ENCODE measurements at regions not wholly inside any gene's neighbourhood (a gene's known extent, or its start where the extent isn't known, plus 50 kb on each side); places are given as distances from the start of the nearest gene placed in this dataset.
"Not testable (repeated sequence)": the region's sequence is repeated elsewhere in the genome, so short reads cannot be mapped to it uniquely, and the experiment has no call there.

- DNase-seq (ENCODE audit: low read depth in 3 of 3, low spot score in 2 of 3), result no peak
These were observed 677.1 kb downstream of the DTWD2 start for GRCh38 chr5:118311103-118311819.

GRCh38 chr5:118310401-118310800, 677.9 kb downstream of the DTWD2 start:
- DNase-seq (ENCODE audit: low read depth in 3 of 3, low spot score in 2 of 3), result no peak

- DNase-seq (ENCODE audit: low read depth in 3 of 3, low spot score in 2 of 3), result no peak
These were observed 685.1 kb downstream of the DTWD2 start for GRCh38 chr5:118303296-118303695.

GRCh38 chr5:118302786-118303185, 685.6 kb downstream of the DTWD2 start:
- no peak for DNase-seq (ENCODE audit: low read depth in 3 of 3, low spot score in 2 of 3)

- no peak for DNase-seq (ENCODE audit: low read depth in 3 of 3, low spot score in 2 of 3)
These were observed 686.7 kb downstream of the DTWD2 start for GRCh38 chr5:118301696-118302095.

- DNase-seq (ENCODE audit: low read depth in 3 of 3, low spot score in 2 of 3), result no peak
These were observed 693.3 kb downstream of the DTWD2 start for GRCh38 chr5:118295045-118295444.

GRCh38 chr5:118293378-118293777, 695.0 kb downstream of the DTWD2 start:
- no peak for DNase-seq (ENCODE audit: low read depth in 3 of 3, low spot score in 2 of 3)

- no peak for DNase-seq (ENCODE audit: low read depth in 3 of 3, low spot score in 2 of 3)
These were observed 698.1 kb downstream of the DTWD2 start for GRCh38 chr5:118290204-118290603.

GRCh38 chr5:118284230-118284629, 704.1 kb downstream of the DTWD2 start:
- DNase-seq (ENCODE audit: low read depth in 3 of 3, low spot score in 2 of 3), result not testable (repeated sequence)

GRCh38 chr5:118282480-118283038, 705.8 kb downstream of the DTWD2 start:
- not testable (repeated sequence) for DNase-seq (ENCODE audit: low read depth in 3 of 3, low spot score in 2 of 3)

- no peak for DNase-seq (ENCODE audit: low read depth in 3 of 3, low spot score in 2 of 3)
These were observed 708.6 kb downstream of the DTWD2 start for GRCh38 chr5:118279540-118280294.

GRCh38 chr5:118270526-118270925, 717.8 kb downstream of the DTWD2 start:
- no peak for DNase-seq (ENCODE audit: low read depth in 3 of 3, low spot score in 2 of 3)

GRCh38 chr5:118258223-118258622, 730.1 kb downstream of the DTWD2 start:
- DNase-seq (ENCODE audit: low read depth in 3 of 3, low spot score in 2 of 3), result no peak

- no peak for DNase-seq (ENCODE audit: low read depth in 3 of 3, low spot score in 2 of 3)
These were observed 731.3 kb downstream of the DTWD2 start for GRCh38 chr5:118257066-118257465.

GRCh38 chr5:118253225-118254061, 734.9 kb downstream of the DTWD2 start:
- peak in 1 of 3 donors; percentile 10 for DNase-seq (ENCODE audit: low read depth in 3 of 3, low spot score in 2 of 3)

GRCh38 chr5:118249386-118249785, 739.0 kb downstream of the DTWD2 start:
- no peak for DNase-seq (ENCODE audit: low read depth in 3 of 3, low spot score in 2 of 3)

GRCh38 chr5:118247458-118247857, 740.9 kb downstream of the DTWD2 start:
- no peak for DNase-seq (ENCODE audit: low read depth in 3 of 3, low spot score in 2 of 3)

- DNase-seq (ENCODE audit: low read depth in 3 of 3, low spot score in 2 of 3), result no peak
These were observed 744.7 kb downstream of the DTWD2 start for GRCh38 chr5:118243613-118244012.

GRCh38 chr5:118243068-118243467, 745.3 kb downstream of the DTWD2 start:
- DNase-seq (ENCODE audit: low read depth in 3 of 3, low spot score in 2 of 3), result no peak

- DNase-seq (ENCODE audit: low read depth in 3 of 3, low spot score in 2 of 3), result no peak
These were observed 752.1 kb downstream of the DTWD2 start for GRCh38 chr5:118236108-118236849.
